Bone marrow (tissue), 2 donors: ENCODE measurements at regions not wholly inside any gene's neighbourhood (a gene's known extent, or its start where the extent isn't known, plus 50 kb on each side); places are given as distances from the start of the nearest gene placed in this dataset.
A peak's percentile ranks its signal among the peaks of the same experiment; 100 is the strongest.

Experiments used
- DNase-seq, 2 donors: peaks; one replicate each; lab custom pipeline; 2025; lab: John Stamatoyannopoulos, UW

- no peak for DNase-seq
Observed at GRCh38 chr19:5392486-5392885, 51.9 kb upstream of the PTPRS start.

DNA sequence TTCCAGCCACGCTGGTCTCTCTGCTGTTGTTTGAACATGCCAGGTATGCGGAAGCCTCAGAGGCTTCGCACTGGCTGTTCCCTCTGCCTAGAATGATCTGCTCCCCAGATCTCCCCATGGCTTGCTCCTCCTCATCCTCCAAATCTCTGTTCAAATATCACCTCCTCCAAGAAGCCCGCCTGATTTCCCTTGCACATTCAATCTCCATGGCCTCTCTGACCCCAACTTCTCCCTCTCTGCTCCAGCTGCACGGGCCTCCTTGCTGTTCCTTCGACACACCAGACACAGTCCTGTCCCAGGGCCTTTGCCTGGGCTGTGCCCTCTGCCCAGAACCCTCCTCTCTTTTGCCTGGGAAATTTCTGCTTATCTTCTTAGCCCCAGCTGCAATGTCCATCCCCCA is 52.5 kb upstream of the PTPRS start:
- DNase-seq: no peak

DNA sequence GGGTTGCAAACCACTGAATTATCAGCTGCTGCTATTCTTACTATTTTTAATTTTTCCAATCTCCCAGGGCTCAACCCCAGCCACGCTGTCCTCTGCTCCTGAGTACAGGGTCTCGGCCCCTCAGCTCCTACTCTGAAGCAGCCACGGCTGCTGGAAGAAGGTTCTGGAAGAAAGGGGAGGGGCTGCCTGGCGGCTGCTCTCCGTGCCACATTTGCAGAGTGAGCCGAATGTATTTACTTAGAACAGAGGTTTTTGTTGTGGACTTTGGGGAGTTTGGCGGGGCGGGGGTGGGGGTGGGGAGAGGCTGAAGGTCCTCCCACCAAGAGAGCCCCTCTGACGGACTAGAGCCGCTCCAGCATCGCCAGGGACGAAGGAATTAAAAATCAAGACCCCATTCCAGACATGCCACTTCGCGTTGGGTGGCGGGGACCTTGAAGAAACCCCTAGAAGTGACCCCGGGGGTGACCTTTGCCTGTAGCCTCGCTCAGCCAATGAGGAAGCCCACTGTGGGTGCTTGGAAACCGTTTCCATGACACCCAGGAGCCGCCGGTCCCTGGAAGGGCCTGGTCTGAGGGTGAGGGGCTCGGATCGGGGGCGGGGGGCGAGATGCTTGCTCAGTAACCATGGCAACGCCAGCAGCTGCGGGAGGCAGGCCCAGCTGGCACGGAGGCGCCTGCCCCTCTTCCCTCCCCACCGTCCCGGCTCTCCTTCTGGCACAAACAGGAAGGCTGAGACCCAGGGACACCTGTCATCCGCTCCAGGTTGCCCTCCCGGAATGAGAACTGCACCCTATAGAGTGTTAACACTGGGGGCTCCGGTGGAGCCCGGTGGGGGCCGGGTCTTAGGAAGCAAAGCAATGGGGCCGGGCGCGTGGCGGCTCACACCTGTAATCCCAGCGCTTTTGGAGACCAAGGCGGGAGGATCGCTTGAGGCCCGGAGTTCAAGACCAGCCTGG is 54.2 kb upstream of the PTPRS start:
- DNase-seq: no peak

DNA sequence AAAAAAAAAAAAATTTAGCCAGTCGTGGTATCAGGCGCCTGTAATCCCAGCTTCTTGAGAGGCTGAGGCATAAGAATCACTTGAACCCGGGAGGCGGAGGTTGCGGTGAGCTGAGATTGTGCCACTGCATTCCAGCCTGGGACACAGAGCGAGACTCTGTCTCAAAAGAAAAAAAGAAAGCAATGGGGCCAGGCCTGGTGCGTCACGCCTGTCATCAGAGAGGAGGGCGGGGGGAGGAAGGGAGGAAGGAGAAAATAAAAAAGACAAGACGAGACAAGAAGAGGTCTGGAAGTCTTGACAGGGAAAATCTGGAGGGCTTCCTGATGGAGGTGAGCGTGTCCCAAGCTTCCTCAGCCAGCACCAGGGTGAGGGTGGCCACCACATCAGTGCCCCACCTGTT is 54.9 kb upstream of the PTPRS start:
- DNase-seq: no peak

DNA sequence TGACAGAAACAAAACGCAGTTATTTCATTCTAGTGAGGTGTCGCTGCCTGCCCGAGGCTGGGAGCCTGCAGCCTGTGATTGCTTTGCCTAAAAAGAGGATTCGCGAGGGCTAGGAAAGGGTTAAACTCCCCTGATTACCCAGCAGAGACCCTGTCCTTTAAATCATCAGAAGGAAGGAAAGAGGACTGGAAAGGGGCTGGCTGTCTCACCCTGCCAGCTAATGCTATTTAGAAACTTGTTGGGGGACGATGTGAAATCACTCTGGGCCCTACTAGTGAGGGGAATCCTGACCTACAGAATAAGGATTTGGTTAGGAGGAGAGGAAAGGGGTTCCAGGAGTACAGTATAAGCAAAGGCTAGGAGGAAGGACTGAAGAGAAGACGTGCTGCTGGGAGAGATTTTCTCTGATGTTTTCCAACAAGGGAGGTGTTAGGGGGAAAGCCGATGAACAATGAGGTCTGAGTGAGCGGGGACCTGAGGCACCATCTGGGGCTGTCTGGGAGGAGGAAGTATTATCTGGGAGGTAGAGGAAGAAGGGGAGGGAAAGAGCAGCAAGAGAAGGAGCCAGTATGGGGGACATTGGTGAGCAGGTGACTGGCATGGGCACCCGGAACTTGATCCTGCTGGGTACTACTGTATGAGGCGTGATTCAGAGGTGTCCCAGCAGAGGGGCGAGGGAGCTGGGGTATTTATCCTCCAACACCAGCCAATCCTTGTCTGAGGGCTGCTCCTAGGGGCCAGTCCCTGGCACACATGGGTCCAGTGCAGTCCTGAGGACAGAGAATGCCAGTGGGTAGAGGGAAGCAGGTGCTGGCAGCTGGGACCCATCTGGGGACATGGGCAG is 55.7 kb upstream of the PTPRS start:
- no peak for DNase-seq

GRCh38 chr19:5396963-5397362 is 56.4 kb upstream of the PTPRS start:
- DNase-seq: no peak

- no peak for DNase-seq
Observed at GRCh38 chr19:5397804-5398692, 57.2 kb upstream of the ZNRF4 start.

- DNase-seq: no peak
Observed at GRCh38 chr19:5398693-5399057, 56.5 kb upstream of the ZNRF4 start.

GRCh38 chr19:5403968-5404640 is 51.1 kb upstream of the ZNRF4 start:
- peak in 1 of 2 donors; percentile 1 for DNase-seq
